Neutrophil (primary cell): ENCODE measurements at regions not wholly inside any gene's neighbourhood (a gene's known extent, or its start where the extent isn't known, plus 50 kb on each side); places are given as distances from the start of the nearest gene placed in this dataset.
"Not testable (repeated sequence)": the region's sequence is repeated elsewhere in the genome, so short reads cannot be mapped to it uniquely, and the experiment has no call there.

Experiments used
- H3K27ac ChIP-seq: fragments of 200-600 bp; sonication (generic); 2 replicates; pipeline ENCODE4 v1.5.1; 2016; ENCODE audit warnings: mild to moderate bottlenecking, moderate library complexity
- H3K27me3 ChIP-seq: fragments of 200-600 bp; sonication (generic); 2 replicates; pipeline ENCODE4 v1.6.0; 2016; ENCODE audit warnings: mild to moderate bottlenecking
- H3K36me3 ChIP-seq: fragments of 200-600 bp; sonication (generic); 2 replicates; pipeline ENCODE4 v1.5.1; 2017
- H3K4me1 ChIP-seq, 2 experiments: fragments of 200-600 bp in 1 of 2; sonication (generic) in 1 of 2; 1 replicate in 1 of 2; 2 replicates in 1 of 2; pipeline versions ENCODE4 v1.5.1 to v1.6.1; 2013 to 2016; ENCODE audit warnings: low read depth in 1 of 2, low read length in 1 of 2, mild to moderate bottlenecking in 1 of 2, moderate library complexity in 1 of 2; ENCODE audit not compliant: control insufficient read depth in 1 of 2, insufficient read depth in 1 of 2
- H3K4me3 ChIP-seq, 2 experiments: fragments of 200-600 bp in 1 of 2; sonication (generic) in 1 of 2; 1 replicate in 1 of 2; 2 replicates in 1 of 2; pipeline ENCODE4 v1.5.1; 2013 to 2016; ENCODE audit warnings: low read depth in 1 of 2, low read length in 1 of 2, mild to moderate bottlenecking in 1 of 2, moderate library complexity in 1 of 2
- H3K9me3 ChIP-seq: fragments of 200-600 bp; sonication (generic); 2 replicates; pipeline ENCODE4 v1.5.1; 2016
- TF ChIP-seq, protein P1 (sequence below): fragments of 200-600 bp; sonication (generic); IDR thresholded peaks from 2 replicates; pipeline ENCODE4 v1.5.1; 2016; ENCODE audit warnings: antibody characterized with exemption

GRCh38 chr11:130562549-130562948, 114.1 kb downstream of the ADAMTS15 start:
- H3K4me1 ChIP-seq, result no peaks in the 10 kb centered on the region
- TF ChIP-seq, protein P1, sequence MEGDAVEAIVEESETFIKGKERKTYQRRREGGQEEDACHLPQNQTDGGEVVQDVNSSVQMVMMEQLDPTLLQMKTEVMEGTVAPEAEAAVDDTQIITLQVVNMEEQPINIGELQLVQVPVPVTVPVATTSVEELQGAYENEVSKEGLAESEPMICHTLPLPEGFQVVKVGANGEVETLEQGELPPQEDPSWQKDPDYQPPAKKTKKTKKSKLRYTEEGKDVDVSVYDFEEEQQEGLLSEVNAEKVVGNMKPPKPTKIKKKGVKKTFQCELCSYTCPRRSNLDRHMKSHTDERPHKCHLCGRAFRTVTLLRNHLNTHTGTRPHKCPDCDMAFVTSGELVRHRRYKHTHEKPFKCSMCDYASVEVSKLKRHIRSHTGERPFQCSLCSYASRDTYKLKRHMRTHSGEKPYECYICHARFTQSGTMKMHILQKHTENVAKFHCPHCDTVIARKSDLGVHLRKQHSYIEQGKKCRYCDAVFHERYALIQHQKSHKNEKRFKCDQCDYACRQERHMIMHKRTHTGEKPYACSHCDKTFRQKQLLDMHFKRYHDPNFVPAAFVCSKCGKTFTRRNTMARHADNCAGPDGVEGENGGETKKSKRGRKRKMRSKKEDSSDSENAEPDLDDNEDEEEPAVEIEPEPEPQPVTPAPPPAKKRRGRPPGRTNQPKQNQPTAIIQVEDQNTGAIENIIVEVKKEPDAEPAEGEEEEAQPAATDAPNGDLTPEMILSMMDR, result no peak
- no peaks in the 10 kb centered on the region for H3K36me3 ChIP-seq
- H3K27ac ChIP-seq, result no peak overlapping the region
- H3K4me3 ChIP-seq, result no peak overlapping the region
- no peaks in the 10 kb centered on the region for H3K27me3 ChIP-seq
- H3K9me3 ChIP-seq, result no peaks in the 10 kb centered on the region

DNA sequence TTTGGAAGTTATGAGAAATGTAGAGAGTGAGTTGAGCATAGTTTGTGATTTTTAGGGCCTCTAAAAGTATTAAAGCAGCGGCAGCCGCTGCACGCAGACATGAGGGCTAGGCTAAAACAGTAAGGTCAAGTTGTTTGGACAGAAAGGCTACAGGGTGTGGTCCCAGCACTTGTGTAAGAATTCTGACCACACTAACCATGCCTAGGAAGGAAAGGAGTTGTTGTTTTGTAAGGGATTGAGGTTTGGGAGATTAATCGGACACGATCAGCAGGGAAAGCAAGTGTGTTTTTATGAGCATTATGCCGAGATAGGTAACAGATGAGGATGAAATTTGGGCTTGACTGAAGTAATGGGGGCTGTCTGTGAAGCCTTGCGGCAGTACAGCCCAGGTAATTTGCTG, 117.9 kb downstream of the ADAMTS15 start:
- not testable (repeated sequence) for H3K36me3 ChIP-seq, H3K27ac ChIP-seq, H3K9me3 ChIP-seq

DNA sequence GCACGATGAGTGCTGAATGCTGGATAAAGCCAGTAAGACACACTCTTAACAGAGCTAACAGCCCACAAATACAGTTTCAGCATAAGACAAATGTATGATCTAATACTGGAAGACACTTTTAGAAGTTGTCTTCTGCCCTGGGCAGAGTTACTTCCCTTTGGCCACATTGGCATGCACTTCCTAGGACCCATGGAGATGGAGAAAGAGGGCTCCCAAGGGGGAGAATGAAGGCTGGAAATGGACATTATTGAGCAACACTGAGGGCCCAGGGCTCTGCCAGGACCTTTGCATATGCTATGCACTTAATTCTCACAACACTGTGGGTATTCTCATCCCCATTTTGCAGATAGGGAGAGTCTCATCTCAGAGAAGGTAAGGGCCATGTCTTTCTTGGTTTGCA, 123.1 kb downstream of the ADAMTS15 start:
- TF ChIP-seq, protein P1, result no peak

More for the DNA sequence above, 117.9 kb downstream of the ADAMTS15 start:
- H3K4me1 ChIP-seq, H3K4me3 ChIP-seq, H3K27me3 ChIP-seq: not testable (repeated sequence)

DNA sequence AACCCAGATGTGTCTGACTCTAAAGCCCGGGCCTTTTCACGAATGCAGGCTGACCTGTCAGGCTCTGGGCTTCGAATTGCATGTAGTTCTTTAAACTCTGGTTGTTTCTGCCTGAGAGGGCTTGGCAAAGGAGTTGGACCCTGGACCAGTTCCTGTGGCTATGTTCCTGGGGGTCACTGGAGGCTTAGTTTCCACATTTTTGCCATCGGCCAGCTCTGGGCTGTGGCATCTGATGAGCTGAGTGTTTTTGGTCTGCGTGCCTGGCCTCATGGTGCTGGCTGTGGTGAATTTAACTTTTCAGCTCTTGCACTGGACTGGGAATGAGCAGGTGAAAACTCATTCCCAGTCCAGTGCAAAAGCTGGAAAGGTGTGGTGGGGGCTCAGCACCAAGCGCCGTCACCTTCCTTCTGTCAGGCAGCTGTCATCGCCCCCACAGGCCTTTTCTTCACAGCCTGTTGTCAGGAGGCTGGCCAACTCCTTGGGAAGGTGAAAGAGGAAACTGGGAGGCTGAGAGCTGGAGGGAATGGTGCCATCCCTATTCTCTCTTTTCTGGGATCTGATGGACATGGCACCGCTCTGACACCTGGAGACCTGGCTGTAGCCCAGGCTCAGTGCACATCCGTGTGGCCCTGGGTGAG, 123.6 kb downstream of the ADAMTS15 start:
- TF ChIP-seq, protein P1, result no peak
- Histone ChIP-seq H3K4me1 (no peaks in the 10 kb centered on the region), H3K9me3 (no peaks in the 10 kb centered on the region), H3K27ac (no peak overlapping the region), H3K36me3 (no peaks in the 10 kb centered on the region), H3K4me3 (no peak overlapping the region), H3K27me3 (no peaks in the 10 kb centered on the region)

More for the DNA sequence above, 123.1 kb downstream of the ADAMTS15 start:
- Histone ChIP-seq H3K27ac (no peak overlapping the region), H3K4me3 (no peak overlapping the region), H3K9me3 (no peaks in the 10 kb centered on the region), H3K36me3 (no peaks in the 10 kb centered on the region), H3K27me3 (no peaks in the 10 kb centered on the region), H3K4me1 (no peaks in the 10 kb centered on the region)

DNA sequence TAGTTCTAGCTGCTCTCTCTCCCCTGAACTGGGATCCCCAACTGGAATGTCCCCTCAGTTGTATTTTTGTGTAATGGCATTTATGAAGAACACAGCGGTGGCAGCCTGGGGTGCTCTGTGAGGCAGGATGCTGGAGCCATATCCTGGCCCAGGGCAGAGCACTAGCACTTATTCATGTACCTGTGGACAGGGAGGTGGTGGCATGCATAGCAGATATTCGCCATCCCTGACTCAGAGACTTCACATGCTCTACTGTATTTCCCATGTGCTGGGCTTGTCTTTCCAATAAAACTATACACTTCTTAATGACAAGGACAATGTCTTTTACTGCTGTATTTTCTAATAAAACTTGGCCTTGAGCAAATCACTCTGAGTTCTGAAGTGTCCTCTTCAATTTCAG, 125.3 kb downstream of the ADAMTS15 start:
- Histone ChIP-seq H3K4me3 (no peak overlapping the region), H3K36me3 (no peaks in the 10 kb centered on the region), H3K9me3 (no peaks in the 10 kb centered on the region), H3K4me1 (no peaks in the 10 kb centered on the region), H3K27ac (no peak overlapping the region), H3K27me3 (no peaks in the 10 kb centered on the region)
- TF ChIP-seq, protein P1, result no peak

- H3K4me1 ChIP-seq, result no peaks in the 10 kb centered on the region
- TF ChIP-seq, protein P1, result no peak
- no peak overlapping the region for H3K4me3 ChIP-seq
- no peak overlapping the region for H3K27ac ChIP-seq
- H3K27me3 ChIP-seq, result no peaks in the 10 kb centered on the region
- H3K36me3 ChIP-seq, result no peaks in the 10 kb centered on the region
- no peaks in the 10 kb centered on the region for H3K9me3 ChIP-seq
These were observed 126.3 kb downstream of the ADAMTS15 start for GRCh38 chr11:130574740-130575139.
